ENCODE measurements at regions not wholly inside any gene's neighbourhood (a gene's known extent, or its start where the extent isn't known, plus 50 kb on each side); places are given as distances from the start of the nearest gene placed in this dataset.

DNA sequence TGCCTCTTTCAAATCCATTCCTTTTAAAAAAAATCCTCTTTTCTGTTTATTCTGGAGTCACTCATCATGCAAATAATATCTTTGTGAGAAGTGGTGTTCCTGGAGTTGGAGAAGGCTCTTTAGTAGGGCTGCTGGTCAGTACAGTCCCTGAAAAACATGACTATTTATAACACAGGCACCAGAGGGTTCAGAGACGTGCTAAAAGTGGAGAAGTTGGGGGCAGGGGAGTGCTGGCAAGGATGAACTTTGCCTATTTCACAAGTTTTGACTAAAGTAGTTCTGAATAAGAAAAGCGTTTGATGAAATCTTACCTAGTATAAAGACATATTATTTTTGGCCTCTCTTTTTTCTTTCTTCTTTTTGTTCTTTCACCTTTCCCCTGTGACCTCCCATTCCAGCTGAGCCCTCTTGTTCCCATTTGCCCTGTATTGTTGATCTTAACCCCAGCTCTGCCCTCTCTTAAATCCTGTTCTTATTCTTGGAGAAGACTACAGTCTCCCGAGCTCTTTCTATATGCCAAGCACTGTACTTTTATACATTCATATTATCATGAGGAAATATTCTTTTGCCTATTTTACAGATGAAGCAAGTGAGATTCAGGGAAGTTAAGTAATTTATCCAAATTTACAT is 129.1 kb downstream of the TM9SF2 start:
- no peak for DNase-seq

DNA sequence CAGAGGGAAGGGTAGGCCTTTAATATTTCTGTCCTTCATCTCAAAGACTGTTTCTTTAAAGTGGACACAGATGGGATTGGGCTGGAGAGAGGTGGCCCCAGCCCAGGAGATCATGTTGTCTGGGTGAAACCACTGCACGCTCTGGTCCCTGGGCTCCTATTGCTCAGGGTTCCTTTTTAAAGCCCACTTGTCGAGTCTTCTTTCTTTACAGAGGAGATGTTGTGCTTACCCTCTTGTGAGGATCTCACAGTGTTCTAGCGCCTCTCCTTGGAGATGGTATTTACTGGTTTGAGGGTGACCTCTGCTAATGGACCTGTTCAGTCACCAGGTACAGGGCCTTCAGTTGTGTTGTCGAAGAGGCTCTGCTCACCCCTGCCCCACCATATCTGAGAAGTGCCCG is 128.4 kb downstream of the TM9SF2 start:
- DNase-seq, result no peak

DNA sequence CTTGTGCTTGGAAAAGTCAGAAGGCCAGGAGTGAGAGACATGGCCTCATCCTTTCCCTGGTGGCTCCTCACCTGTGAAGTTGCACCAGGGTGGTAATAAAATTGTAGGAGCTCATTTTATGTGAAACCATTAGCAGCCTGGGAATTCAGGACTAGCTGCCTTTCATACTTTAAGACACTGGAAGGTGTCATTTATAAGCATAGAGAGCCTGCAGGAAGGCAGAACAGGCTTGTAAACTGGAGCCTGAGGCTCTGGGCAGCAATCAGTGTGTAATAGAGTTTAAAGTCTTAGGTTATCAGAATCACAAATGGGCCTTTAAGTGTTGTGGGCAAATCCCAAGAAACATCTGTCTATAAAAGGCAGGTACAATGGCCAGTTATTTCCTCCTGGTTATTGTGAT is 127.2 kb downstream of the TM9SF2 start:
- no peak for DNase-seq

DNA sequence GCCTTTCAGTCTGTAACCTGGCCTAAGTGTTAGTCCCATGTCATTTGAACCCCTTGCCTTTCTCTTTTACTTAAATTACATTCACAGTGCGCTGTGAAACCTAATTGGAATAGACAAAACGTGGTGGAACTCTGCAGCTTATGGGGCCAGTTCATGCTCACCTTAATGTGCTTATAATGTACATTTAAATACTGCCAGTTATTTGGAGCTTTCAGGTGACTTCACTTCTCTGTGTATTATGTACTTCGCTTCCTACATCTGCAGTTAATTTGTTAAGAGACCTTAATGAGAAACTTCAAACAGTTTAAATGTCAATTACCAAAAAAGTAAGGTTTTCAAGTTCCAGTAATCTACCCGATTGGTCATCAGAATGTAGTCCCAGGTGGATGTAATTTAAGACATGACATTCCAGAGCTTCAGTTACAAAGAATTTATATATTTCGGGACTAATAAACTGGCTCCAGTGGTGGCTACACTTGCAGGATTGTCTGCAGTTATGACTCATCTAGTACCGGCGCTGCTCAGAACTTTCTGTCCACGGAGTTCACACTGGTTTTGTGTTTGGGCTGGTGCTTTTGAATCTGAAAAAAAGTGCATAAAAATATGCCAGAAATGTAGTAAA is 125.3 kb downstream of the TM9SF2 start:
- DNase-seq, result no peak

DNA sequence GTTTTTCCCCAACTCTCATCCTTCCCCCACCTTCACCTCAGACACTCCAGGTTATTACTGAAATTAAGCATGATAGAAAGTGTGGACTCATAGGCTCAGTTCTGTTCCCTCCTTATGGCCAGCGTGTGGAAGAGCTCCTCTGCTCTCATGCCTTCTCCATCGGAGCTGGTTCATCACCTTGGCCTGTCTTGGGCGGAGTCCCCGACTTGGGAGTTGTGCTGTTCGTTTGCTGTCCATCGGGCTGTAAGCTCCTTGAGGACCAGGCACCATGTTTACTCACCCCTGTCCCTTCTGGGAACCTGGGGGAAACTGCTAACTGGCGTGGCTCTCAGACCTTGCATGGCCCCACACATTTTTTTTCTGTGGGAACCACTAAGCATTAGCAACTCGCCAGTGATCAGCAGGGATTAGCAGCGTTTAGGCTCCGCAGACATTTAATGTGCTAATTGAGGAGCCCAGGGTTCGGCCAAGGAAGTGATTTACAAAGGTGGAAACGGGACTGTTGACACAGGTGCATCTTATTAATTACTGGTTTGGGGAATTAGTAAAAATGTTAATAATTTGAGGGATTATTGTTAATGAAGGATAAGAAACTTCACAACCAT is 123.8 kb downstream of the TM9SF2 start:
- no peak for DNase-seq

DNA sequence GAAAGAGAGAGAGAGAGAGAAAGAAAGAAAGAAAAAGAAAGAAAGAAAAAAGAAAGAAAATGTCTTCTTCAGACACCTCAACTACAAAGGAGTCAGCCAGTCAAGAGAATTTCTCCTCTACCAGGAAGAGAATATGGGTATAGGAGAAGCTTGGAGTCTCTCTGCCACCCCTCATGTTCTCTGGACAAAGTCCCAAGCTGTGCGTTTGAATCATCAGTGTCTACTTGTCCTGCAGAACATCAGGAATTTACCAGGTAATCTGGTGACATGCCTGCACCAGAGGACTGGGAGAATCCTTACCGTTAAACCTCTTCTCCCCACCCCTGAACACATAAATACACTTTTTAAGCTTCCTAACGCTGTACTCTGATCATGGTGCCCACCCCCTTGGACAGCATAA is 119.5 kb downstream of the TM9SF2 start:
- no peak for DNase-seq

DNA sequence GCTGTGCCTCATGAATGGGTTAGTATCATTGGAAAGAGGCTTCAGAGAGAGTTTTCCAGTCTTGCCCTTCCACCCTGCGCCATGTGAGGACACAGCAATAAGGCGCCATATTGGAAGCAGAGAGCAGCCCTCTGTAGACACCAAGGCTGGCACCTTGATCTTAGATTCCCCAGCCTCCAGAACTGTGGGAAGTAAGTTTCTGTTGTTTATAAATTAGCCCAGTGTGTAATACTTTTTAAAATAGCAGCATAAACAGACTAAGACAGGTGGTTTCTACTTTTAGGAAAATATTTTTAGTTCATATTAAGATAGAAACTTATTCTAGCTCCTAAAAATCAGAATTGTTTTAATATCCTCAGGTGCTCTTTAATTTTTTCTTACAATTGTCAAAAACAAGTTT is 117.9 kb downstream of the TM9SF2 start:
- no peak for DNase-seq

DNA sequence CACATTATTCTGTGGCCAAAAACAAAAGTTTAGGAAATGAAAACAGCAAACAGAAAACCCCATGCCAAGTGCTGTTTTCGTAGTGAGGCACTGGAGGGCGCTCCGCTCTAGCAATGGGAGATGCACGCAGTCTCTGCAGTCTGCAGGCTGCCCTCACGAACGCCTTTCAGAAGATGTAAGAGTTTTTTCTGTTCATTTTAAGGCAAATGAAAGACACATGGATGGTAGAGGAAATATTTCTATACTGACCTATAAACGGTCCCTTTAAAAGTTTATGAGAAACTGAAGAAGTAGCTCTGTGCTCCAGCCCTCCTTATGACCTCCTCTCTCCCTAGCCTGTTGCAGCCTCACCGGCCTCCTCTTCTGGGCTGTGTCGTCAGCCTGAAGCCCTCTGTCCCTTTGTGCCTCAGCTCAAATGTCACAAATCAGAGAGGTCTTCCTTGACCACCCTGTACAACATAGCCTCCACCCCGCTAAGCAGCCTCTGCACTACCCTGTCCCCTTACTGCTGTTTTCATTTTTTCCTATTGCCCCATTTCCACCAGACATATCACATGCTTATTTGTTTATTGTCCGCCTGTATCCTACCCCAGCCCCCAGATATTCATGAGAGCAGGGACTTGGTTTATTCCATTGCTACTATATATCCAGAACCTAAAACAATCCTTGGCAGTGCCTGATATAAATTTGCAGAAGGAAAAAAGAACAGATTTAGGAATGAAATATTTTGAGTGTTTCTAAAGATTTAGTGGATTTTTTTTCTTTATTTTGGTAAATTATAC is 116.4 kb downstream of the TM9SF2 start:
- no peak for DNase-seq

DNA sequence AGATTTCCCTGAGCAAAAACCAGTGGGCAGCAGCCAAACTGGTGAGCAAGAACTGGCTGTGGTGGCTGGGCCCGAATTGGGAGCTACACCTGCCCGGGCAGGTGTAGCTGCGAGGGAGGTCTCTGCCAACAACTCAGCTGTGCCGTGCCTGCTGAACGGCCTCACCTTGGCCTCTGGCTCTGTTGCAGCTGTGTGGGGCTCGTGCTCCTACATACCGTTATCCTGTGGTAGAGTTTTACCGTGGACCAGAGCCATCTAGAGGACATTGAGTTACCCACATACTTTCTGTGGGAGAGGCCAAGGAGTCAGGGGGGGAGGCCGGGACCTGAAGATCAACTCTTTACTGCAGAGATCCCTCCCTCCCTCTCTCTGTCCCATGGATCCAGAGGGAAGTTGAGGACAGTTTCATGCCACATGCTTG is 113.2 kb downstream of the TM9SF2 start:
- peak in 1 of 2 experiments; percentile 12 for DNase-seq
